ENCODE measurements at regions not wholly inside any gene's neighbourhood (a gene's known extent, or its start where the extent isn't known, plus 50 kb on each side); places are given as distances from the start of the nearest gene placed in this dataset.

- ChIA-PET CTCF (interaction anchor here (1.1 kb wide), 1 partner anchor 14 kb away, joined by 3 read pairs; no protein-coding TSS in a partner anchor), POLR2A (no interaction called here)
- H3K9me3 Mint-ChIP-seq: no peaks in the 10 kb centered on the region
- peak; percentile 37 for ATAC-seq
- H3K4me1 Mint-ChIP-seq (ENCODE audit: low read depth): peaks cover 4% of the 10 kb centered on the region
- no peak for TF ChIP-seq CTCF (IDR thresholded peaks at IDR 0.05)
- no peak for DNase-seq
- no peaks in the 10 kb centered on the region for H3K27me3 Mint-ChIP-seq
- no peak overlapping the region for H3K4me3 Mint-ChIP-seq
- no peaks in the 10 kb centered on the region for H3K36me3 Mint-ChIP-seq (ENCODE audit: low read depth)
- intact Hi-C loops (cut with micrococcal nuclease): no loop called here
- no peak overlapping the region for H3K27ac Mint-ChIP-seq
Measured at GRCh38 chr6:134424798-134425170, 106.9 kb upstream of the SGK1 start.

GRCh38 chr6:134424165-134424797 is 106.4 kb upstream of the SGK1 start:
- intact Hi-C loops (cut with micrococcal nuclease): no loop called here
- ChIA-PET POLR2A (no interaction called here), CTCF (interaction anchor here (1.1 kb wide), 1 partner anchor 14 kb away, joined by 3 read pairs; no protein-coding TSS in a partner anchor)
- DNase-seq: no peak
- H3K9me3 Mint-ChIP-seq: no peaks in the 10 kb centered on the region
- H3K4me1 Mint-ChIP-seq (ENCODE audit: low read depth): peaks cover 4% of the 10 kb centered on the region
- no peaks in the 10 kb centered on the region for H3K27me3 Mint-ChIP-seq
- no peak for ATAC-seq
- no peaks in the 10 kb centered on the region for H3K36me3 Mint-ChIP-seq (ENCODE audit: low read depth)
- no peak overlapping the region for H3K27ac Mint-ChIP-seq
- no peak for TF ChIP-seq CTCF (IDR thresholded peaks at IDR 0.05)
- no peak overlapping the region for H3K4me3 Mint-ChIP-seq

GRCh38 chr6:134422426-134423231 is 104.7 kb upstream of the SGK1 start:
- Mint-ChIP-seq H3K36me3 (ENCODE audit: low read depth) (no peaks in the 10 kb centered on the region), H3K9me3 (no peaks in the 10 kb centered on the region), H3K4me1 (ENCODE audit: low read depth) (peaks cover 4% of the 10 kb centered on the region), H3K27ac (no peak overlapping the region), H3K27me3 (no peaks in the 10 kb centered on the region), H3K4me3 (no peak overlapping the region)
- intact Hi-C loops (cut with micrococcal nuclease): no loop called here
- POLR2A ChIA-PET: no interaction called here
- ATAC-seq (no peak), DNase-seq (no peak)
- CTCF ChIA-PET: interaction anchor here (1.5 kb wide), 1 partner anchor 218 kb away, joined by 4 read pairs; no protein-coding TSS in a partner anchor
- no peak for TF ChIP-seq CTCF (IDR thresholded peaks at IDR 0.05)

DNA sequence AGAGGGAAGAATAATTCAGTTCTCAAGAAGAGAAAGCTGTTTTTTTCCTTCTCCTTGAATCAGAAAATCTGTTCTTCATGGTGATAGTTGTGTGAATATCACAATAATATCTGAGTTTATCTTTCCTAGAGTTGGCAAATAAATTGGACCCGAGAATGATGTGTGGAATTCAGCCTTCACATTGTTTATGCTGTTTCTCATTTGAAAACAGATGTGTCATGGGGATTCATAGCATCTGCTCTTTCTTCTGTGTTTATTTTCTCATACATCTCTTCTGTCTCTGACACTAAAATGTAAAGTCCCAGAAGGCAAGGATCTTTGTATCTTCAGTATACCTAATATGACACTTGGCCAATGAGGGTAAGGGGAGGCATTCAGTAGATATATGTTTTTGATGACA is 103.6 kb upstream of the SGK1 start:
- CTCF ChIA-PET: no interaction called here
- Mint-ChIP-seq H3K9me3 (no peaks in the 10 kb centered on the region), H3K27ac (no peak overlapping the region), H3K27me3 (no peaks in the 10 kb centered on the region), H3K4me1 (ENCODE audit: low read depth) (peaks cover 7% of the 10 kb centered on the region), H3K36me3 (ENCODE audit: low read depth) (no peaks in the 10 kb centered on the region), H3K4me3 (no peak overlapping the region)
- no peak for TF ChIP-seq CTCF (IDR thresholded peaks at IDR 0.05)
- intact Hi-C loops (cut with micrococcal nuclease): no loop called here
- ATAC-seq: no peak
- DNase-seq: no peak
- POLR2A ChIA-PET: no interaction called here

GRCh38 chr6:134420614-134421181 is 102.8 kb upstream of the SGK1 start:
- ChIA-PET CTCF (no interaction called here), POLR2A (interaction anchor here (0.9 kb wide), 1 partner anchor 213 kb away, joined by 3 read pairs; no protein-coding TSS in a partner anchor)
- H3K9me3 Mint-ChIP-seq: no peaks in the 10 kb centered on the region
- H3K4me3 Mint-ChIP-seq: no peak overlapping the region
- no peak for TF ChIP-seq CTCF (IDR thresholded peaks at IDR 0.05)
- no peaks in the 10 kb centered on the region for H3K36me3 Mint-ChIP-seq (ENCODE audit: low read depth)
- H3K27ac Mint-ChIP-seq: no peak overlapping the region
- ATAC-seq (no peak), DNase-seq (no peak)
- no peaks in the 10 kb centered on the region for H3K27me3 Mint-ChIP-seq
- H3K4me1 Mint-ChIP-seq (ENCODE audit: low read depth): peaks cover 10% of the 10 kb centered on the region
- intact Hi-C loops (cut with micrococcal nuclease): no loop called here
